HG02759 (cell line): ENCODE measurements at regions not wholly inside any gene's neighbourhood (a gene's known extent, or its start where the extent isn't known, plus 50 kb on each side); places are given as distances from the start of the nearest gene placed in this dataset.
"Not testable (repeated sequence)": the region's sequence is repeated elsewhere in the genome, so short reads cannot be mapped to it uniquely, and the experiment has no call there.

ENCODE experiments used
- ATAC-seq: cut with Tn5 transposase; IDR thresholded peaks from one replicate; pipeline ENCODE4 v1.9.1; 2021; ENCODE audit warnings: mild to moderate bottlenecking, moderate library complexity; ENCODE audit not compliant: unreplicated experiment

DNA sequence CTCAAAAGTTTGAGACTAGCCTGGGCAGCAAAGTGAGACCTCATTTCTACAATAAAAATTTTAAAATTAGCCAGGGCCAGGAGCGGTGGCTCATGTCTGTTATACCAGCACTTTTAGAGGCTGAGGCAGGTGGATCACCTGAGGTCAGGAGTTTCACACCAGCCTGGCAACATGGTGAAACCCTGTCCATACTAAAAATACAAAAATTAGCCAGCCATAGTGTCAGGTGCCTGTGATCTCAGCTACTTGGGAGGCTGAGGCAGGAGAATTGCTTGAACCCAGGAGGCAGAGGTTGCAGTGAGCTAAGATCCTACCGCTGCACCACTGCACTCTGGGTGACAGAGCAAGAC lies 85.1 kb upstream of the MAP4 start:
- not testable (repeated sequence) for ATAC-seq

DNA sequence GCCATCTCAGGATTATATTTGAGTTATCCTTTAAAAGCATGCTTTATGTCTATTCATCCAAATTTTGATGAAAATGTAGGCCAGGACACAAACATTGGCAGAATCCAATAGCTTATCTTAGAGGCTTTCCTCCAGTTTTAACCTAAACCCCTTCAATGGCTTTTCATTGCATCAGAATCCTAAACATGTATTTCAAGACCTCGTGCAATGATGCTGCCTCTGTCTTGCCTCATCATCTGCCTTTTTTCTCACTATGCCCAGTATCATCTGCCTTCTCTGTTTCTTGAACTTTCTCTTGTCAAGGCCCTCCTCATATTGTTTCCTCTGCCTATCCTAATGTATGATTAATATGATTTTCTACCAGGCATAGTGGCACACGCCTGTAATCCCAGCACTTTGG lies 76.1 kb upstream of the MAP4 start:
- ATAC-seq, result no peak

DNA sequence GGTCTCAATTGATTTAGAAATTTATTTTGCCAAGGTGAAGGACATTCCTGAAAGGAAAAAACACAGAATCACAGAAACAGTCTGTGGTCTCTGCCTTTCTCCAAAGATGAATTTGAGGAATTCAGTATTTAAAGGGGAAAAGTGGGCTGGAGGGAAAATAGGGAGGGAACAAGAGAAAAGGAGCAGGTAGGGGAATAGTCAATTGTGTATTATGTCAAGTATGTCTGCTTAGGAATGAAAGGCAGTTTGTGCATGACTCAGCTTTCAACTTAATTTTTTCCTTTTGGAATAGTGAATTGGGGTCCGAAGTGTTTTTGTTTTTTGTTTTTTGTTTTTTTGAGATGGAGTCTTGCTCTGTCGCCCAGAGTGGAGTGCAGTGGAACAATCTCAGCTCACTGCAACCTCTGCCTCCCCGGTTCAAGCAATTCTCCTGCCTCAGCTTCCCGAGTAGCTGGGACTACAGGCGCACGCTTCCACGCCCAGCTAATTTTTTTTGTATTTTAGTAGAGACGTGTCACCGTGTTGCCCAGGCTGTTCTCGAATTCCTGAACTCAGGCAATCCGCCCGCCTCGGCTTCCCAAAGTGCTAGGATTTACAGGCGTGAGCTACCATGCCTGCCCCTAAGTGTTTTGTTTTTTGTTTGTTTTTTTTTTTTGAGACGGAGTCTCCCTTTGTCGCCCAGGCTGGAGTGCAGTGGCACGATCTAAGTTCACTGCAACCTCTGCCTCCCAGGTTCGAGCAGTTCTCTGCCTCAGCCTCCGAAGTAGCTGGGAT lies 74.1 kb upstream of the MAP4 start:
- no peak for ATAC-seq

DNA sequence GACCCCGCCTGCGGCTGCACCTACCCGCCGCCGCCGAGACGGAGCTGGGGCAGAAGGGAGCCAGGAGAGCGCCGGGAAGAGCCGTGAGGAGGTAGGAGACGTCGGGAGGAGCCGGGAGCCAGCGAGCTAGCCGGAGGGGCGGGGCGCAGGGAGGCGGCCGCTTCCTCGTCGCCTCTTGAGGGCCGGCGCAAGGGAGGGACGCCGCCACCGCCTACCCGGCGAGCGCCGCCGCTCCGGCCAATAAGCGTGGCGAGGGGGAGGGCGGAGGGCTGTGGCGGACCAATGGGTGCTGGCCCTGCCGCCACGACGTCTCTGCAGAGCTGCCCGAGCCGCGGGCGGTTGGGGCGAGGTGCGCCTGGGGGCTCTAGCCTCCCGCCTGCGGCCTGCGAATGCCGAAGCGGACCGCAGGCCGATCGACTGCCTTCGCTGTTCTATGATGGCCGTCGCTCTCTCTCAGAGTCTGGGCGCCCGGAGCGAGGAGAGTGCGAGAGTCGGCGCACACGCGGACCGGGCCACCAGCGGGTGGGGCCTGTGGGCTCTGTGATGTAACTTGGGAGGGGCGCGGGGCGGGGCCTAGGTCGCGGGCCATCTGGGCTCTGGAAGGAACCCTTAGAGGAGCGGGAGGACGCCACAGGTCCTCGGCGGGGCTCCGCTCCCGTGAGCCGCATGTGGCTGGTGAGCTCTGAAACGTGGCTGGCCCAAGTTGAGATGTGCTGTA lies 72.7 kb upstream of the MAP4 start:
- ATAC-seq, result peak; percentile 95

DNA sequence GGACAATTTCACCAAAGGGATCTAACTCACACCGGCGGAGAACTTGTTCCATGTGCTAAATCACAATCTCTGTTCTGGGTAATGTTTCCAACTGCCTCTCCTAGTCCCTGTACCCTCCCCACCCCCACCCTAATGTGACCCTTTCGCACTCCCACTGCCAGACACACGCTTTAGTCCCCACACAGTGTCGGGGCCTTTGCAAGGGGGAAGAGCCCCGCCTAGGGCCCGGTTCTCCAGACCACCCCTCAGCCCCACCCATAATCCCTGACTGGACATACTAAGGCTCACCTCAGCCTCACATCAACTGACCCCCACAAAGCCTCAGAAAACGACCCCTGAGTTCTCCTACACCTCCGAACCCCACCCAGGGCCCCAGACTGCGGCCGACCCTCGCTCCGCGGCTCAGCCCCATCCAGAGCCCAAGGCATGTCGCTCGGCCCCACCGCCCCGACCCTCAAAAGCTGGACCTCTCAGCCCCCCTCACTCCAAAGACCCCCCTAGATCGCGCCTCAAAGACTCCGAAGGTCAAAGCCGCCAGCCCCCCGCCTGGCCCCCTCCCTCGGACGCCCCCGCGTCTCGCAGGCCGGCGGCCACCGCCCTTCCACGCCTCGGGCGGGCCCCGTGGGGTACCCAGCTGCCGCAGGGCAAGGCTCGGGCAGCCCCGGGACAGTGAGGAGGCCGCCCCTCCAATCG lies 72.0 kb upstream of the MAP4 start:
- peak; percentile 37 for ATAC-seq

DNA sequence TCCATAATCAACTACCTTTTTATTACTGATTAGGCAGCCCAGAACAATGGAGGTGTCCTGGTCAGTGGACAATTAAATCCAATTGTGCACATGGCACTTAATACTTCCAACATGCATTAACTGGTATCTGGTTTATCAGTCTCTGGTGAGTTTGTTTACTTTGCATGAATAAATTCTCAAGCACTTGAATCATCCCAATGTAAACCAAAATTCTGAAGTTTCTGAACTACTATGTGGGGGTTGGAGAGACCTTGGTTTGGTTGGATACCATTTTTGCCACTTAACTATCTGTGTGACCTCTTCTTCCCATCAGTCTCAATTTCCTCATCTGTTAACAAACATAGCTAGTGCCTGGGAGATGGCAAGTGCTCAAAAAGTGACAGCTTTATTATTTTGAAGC lies 70.5 kb upstream of the MAP4 start:
- ATAC-seq, result no peak

DNA sequence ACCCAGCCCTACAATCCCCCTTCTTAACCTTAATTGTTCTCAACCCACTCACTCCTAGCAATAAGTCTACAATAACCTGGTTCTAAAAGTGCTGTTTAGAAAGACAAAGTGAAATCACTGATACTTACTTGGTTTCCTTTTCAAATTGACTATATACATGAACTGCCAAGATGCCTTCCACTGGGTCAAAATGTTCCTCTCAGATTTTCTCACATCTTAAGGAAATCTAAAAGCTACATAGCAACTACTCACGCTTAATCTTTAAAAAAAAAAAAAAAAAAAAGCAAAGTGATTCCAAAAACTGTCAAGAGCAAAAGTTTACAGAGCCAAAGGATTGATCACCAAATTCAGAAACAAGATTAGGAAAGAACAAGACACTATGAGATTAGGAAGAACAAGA lies 68.7 kb upstream of the MAP4 start:
- no peak for ATAC-seq

DNA sequence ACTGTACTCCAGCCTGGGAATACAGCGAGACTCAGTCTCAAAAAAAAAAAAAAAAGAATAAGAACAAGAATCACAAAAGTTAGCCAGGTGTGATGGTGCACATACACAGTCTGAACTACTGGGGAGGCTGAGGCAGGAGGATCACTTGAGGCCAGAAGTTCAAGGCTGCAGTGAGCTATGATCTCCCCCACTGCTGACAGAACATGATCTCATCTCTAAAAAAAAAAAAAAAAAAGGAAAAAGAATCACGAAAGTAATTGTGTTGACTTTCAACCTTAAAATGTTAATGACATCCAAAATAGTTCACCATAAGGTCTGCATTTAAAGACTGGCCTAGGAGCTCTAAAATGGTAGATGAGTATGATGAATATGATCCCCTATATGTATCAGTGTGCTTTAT lies 68.0 kb upstream of the MAP4 start:
- ATAC-seq, result no peak

DNA sequence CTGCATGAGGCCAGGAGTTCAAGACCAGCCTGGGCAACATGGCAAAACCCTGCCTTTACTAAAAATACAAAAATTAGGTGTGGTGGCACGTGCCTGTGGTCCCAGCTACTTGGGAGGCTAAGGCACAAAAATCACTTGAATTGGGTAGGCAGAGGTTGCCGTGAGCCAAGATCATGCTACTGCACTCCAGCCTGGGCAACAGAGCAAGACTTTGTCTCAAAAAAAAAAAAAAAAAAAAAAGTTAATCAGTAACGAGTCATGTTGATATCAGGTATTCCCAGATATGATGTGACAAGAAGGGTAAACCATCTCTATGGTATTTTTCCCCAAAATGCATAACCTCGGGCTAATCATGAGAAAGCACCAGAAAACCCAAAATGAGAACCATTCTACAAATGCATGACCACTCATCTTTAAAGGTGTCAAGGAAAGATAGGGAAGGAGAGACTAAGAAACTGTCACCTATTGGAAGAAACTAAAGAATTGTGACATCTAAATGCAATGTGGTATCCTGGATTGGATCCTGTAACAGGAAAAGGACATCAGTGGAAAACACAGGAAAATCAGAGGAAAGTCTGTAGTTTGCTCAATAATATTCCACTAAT lies 66.5 kb upstream of the MAP4 start:
- no peak for ATAC-seq

DNA sequence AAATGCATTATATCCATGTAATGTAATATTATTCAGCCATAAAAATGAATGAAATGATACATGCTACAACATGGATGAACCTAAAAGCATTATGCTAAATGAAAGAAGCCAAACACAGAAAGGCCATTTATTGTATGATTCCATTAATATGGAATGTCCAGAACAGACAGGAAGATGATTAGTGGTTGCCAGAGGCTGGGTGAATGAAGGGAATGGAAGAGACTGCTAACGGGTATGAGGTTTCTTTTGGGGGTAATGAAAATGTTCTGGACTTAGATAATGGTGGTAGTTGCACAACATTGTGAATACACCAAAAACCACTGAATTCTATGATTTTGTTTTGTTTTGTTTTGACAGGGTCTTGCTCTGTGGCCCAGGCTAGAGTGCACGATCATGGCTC lies 61.6 kb upstream of the MAP4 start:
- ATAC-seq, result no peak

DNA sequence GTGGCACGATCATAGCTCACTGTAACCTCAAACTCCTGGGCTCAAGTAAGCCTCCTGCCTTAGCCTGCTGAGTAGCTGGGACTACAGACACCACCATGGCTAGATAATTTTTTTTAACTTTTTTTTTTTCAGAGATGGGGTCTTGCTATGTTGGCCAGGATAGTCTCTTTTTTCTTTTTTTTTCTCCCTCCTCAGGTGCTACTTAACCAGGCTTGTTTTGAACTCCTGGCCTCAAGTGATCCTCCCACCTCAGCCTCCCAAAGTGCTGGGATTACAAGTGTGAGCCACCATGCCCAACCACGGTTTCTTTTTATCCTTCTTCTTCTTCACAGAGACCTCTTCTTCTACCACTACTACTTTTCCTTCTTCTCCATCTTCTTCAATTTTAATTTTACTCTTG lies 53.8 kb upstream of the MAP4 start:
- ATAC-seq, result no peak

DNA sequence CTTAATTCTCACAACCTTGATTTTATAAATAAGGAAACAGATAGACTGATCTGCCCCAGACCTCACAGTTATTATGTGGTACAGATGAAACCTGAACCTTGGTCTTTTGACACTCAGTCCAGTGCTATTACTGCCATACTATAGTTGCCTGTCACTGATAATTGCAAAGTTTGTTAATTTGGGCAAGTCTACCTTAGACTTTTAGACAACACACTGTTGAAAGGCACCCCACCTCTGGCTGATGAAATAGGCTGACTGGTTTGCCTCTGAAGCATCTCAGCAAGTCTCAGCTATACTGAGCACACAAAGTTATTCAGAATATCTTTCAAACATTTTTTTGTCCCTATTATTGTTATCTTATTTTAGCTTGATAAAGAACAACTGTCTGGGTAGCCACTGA lies 53.1 kb upstream of the MAP4 start:
- ATAC-seq, result no peak

DNA sequence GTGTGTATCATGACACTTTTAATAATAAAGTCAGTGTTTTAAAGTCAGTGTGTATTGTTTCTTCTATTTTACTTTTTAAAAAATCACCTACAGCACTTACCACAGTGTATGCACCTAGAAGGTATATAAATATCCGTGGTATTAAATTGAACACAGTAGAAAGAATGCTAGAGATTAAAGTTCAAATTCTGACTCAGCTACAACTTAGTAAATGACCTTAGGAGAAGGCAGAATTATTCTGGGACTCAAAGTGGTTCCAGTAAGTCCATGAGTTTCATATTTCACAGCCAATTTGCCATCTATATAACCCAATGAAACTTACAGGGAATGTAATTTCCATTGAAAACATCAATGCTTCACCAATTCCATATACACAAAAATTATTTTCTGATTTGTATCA lies 52.7 kb upstream of the MAP4 start:
- no peak for ATAC-seq

DNA sequence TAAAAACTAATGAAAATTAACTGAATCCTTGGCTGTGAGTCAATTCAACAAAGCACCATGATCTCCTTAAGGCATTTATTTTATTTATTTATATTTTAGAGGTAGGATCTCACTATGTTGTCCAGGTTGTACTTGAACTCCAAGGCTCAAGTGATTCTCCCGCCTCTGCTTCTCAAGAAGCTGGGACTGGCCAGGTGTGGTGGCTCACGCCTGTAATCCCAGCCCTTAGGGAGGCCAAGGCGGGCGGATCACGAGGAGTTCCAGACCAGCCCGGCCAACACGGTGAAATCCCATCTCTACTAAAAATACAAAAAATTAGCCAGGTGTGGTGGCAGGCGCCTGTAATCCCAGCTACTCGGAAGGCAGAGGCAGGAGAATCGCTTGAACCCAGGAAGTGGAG lies 52.1 kb upstream of the MAP4 start:
- not testable (repeated sequence) for ATAC-seq

DNA sequence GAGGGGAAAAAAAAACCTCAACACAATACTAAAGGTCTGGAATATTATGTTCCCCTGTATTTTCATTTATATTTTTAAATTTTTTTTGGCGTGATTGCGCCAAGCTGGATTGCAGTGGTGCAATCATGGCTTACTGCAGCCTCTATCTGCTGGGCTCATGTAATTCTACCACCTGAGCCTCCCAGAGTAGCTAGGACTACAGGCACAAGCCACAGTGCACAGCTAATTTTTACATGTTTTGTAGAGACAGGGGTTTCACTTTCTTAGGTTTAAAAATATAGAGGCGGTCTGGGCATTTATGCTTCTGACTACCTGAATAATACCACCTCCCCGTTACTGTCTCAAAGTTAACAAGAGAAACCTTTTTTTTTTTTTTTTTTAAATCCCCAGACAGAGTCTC lies 51.1 kb upstream of the MAP4 start:
- no peak for ATAC-seq
